ENCODE measurements at regions not wholly inside any gene's neighbourhood (a gene's known extent, or its start where the extent isn't known, plus 50 kb on each side); places are given as distances from the start of the nearest gene placed in this dataset.

DNA sequence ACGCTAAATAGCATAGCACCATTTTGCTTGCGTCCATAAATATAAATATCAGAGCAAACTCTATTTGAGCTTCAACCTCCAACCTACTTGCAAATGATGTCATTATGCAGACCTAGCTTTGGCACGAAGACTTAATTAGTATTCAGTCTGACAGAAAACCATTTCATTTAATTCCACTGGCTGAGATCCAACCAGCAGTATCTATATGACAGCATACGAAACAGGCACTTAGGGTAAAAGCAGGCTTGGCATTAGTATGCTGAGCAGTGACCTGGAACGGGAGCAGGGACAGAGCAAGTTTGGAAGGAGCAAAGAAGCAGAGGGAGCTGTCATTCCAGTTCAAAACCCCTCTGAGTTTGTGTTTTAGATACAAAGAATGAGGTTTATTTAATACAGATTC, 312.5 kb upstream of the CHRM2 start:
- 61 to 72% methylated on average over 5 of the region's 5 CpGs for WGBS, 2 donors
- H3K36me3 ChIP-seq = no peaks in the 10 kb centered on the region
- TF ChIP-seq EP300 (IDR thresholded peaks at IDR 0.05) (no peak), POLR2AphosphoS5 (IDR thresholded peaks at IDR 0.05) (no peak), POLR2A (IDR thresholded peaks at IDR 0.05) (no peak)
- TF ChIP-seq, protein P1, sequence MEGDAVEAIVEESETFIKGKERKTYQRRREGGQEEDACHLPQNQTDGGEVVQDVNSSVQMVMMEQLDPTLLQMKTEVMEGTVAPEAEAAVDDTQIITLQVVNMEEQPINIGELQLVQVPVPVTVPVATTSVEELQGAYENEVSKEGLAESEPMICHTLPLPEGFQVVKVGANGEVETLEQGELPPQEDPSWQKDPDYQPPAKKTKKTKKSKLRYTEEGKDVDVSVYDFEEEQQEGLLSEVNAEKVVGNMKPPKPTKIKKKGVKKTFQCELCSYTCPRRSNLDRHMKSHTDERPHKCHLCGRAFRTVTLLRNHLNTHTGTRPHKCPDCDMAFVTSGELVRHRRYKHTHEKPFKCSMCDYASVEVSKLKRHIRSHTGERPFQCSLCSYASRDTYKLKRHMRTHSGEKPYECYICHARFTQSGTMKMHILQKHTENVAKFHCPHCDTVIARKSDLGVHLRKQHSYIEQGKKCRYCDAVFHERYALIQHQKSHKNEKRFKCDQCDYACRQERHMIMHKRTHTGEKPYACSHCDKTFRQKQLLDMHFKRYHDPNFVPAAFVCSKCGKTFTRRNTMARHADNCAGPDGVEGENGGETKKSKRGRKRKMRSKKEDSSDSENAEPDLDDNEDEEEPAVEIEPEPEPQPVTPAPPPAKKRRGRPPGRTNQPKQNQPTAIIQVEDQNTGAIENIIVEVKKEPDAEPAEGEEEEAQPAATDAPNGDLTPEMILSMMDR (IDR thresholded peaks at IDR 0.05) = no peak
- no peak overlapping the region for H3K27ac ChIP-seq
- no peak overlapping the region for H3K4me3 ChIP-seq
- H3K27me3 ChIP-seq = no peaks in the 10 kb centered on the region
- DNase-seq = no peak
- H3K9me3 ChIP-seq = peaks cover 0 to 5% (median 0%) of the 10 kb centered on the region in 4 donors
- intact Hi-C loops (cut with DNase I) = no loop called here
- no peaks in the 10 kb centered on the region for H3K4me1 ChIP-seq

DNA sequence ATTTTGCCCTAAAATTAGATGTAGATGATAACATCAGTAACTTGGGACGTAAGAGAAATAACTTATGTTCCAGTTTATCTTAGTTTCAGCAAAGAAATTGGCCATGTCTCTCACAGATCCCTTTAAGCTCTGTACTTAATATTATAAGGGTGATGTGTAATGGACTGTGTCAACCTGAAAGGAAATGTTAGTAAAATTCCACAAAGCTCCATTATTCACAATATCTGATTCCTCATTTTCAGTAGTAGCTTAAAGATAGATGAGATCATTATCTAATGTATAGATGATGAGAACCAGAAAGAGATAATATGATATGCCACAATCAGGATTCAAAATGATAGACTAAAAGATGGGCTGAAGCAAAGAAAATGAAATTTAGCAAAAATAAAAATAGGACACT, 316.8 kb upstream of the CHRM2 start:
- H3K9me3 ChIP-seq = peaks cover 0 to 2% (median 0%) of the 10 kb centered on the region in 4 donors
- 85 to 95% methylated on average over 1 of the region's 1 CpG for WGBS, 2 donors
- no peaks in the 10 kb centered on the region for H3K4me1 ChIP-seq
- H3K36me3 ChIP-seq = no peaks in the 10 kb centered on the region
- H3K27me3 ChIP-seq = no peaks in the 10 kb centered on the region
- DNase-seq = no peak
- intact Hi-C loops (cut with DNase I) = no loop called here
- TF ChIP-seq EP300 (IDR thresholded peaks at IDR 0.05) (no peak), POLR2A (IDR thresholded peaks at IDR 0.05) (no peak), POLR2AphosphoS5 (IDR thresholded peaks at IDR 0.05) (no peak)
- TF ChIP-seq, protein P1 (IDR thresholded peaks at IDR 0.05) = no peak
- no peak overlapping the region for H3K27ac ChIP-seq
- H3K4me3 ChIP-seq = no peak overlapping the region

DNA sequence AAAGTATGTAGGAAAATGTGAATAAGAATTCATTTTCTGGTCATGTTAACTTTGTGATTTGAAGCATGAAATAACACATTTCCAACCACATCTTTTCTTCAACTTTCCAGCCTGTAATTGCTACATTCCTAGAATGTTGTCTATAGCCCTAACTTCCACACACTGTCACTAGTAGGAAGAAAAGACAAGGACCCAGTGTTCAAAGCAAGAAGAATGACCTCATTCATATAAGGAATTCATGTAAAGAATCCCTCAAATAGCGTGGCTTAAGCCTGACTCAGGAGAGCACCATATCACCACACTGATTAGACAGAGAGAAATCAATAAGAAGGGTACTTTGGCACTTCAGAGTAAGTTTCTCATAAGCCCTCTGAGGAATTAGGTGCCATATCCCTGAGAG, 318.7 kb upstream of the CHRM2 start:
- H3K4me3 ChIP-seq = no peak overlapping the region
- H3K36me3 ChIP-seq = no peaks in the 10 kb centered on the region
- no peaks in the 10 kb centered on the region for H3K9me3 ChIP-seq
- 55 to 73% methylated on average over 1 of the region's 1 CpG for WGBS, 2 donors
- no peaks in the 10 kb centered on the region for H3K27me3 ChIP-seq
- no peak overlapping the region for H3K27ac ChIP-seq
- TF ChIP-seq POLR2A (IDR thresholded peaks at IDR 0.05) = no peak
- no peak for TF ChIP-seq POLR2AphosphoS5 (IDR thresholded peaks at IDR 0.05)
- TF ChIP-seq EP300 (IDR thresholded peaks at IDR 0.05) = no peak
- TF ChIP-seq, protein P1 (IDR thresholded peaks at IDR 0.05) = no peak
- DNase-seq = no peak
- no peaks in the 10 kb centered on the region for H3K4me1 ChIP-seq
- intact Hi-C loops (cut with DNase I) = no loop called here

DNA sequence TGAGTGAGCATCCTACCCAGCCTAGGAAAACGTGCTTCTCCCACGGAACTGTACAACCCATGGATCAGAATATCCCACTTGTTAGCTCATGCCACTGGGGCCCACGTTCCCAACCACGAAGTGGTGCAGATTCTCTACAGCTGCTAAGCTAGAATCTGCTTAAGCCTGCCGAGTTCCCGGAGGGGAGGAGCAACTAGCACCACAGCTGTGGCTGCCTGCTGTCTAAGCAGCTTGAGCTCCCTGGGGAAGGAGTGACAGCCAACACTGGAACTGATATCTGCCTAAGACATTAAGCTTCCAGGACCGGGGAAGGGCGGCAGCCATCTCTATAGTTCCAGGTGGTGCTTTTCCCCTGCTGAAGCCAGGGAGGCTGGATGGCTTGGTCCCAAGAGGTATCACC, 334.7 kb upstream of the CHRM2 start:
- Histone ChIP-seq H3K36me3 (no peaks in the 10 kb centered on the region), H3K27me3 (no peaks in the 10 kb centered on the region), H3K9me3 (peaks cover 0 to 4% (median 0%) of the 10 kb centered on the region in 4 donors), H3K4me3 (no peak overlapping the region), H3K4me1 (peaks cover 0 to 7% (median 4%) of the 10 kb centered on the region in 4 donors), H3K27ac (no peak overlapping the region)
- intact Hi-C loops (cut with DNase I) = no loop called here
- DNase-seq = no peak
- WGBS, 2 donors = 79 to 82% methylated on average over 8 of the region's 8 CpGs
- TF ChIP-seq POLR2A (IDR thresholded peaks at IDR 0.05) = no peak
- TF ChIP-seq POLR2AphosphoS5 (IDR thresholded peaks at IDR 0.05) = no peak
- TF ChIP-seq, protein P1 (IDR thresholded peaks at IDR 0.05) = no peak
- no peak for TF ChIP-seq EP300 (IDR thresholded peaks at IDR 0.05)

DNA sequence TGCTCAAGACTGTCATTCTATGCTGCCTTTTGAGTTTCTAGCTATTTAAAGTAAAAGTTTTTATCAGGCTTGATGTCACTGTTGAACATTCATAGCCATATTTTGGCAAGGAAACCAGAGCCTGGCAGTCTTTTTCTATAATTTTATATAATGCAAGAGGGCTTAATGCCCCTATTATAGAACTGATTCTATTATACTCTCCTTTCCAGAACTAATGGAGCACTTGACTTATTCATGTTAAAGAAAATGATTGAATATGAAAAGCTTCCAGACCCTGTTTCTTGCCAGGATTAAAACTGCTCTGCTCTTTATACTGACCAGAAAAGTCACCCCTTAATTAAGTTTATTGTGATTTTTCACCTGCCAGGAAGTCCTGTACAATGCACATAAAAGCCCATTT, 337.6 kb upstream of the CHRM2 start:
- no peak for DNase-seq
- no peak overlapping the region for H3K27ac ChIP-seq
- H3K4me3 ChIP-seq = no peak overlapping the region
- TF ChIP-seq, protein P1 (IDR thresholded peaks at IDR 0.05) = no peak
- TF ChIP-seq EP300 (IDR thresholded peaks at IDR 0.05) (no peak), POLR2AphosphoS5 (IDR thresholded peaks at IDR 0.05) (no peak), POLR2A (IDR thresholded peaks at IDR 0.05) (no peak)
- H3K36me3 ChIP-seq = no peaks in the 10 kb centered on the region
- H3K27me3 ChIP-seq = no peaks in the 10 kb centered on the region
- intact Hi-C loops (cut with DNase I) = no loop called here
- peaks cover 0 to 9% (median 2%) of the 10 kb centered on the region in 4 donors for H3K9me3 ChIP-seq
- peaks cover 0 to 26% (median 14%) of the 10 kb centered on the region in 4 donors for H3K4me1 ChIP-seq

Measured in sigmoid colon (tissue), 6 donors.